Suprapubic skin (tissue), 4 donors: ENCODE measurements at regions not wholly inside any gene's neighbourhood (a gene's known extent, or its start where the extent isn't known, plus 50 kb on each side); places are given as distances from the start of the nearest gene placed in this dataset.

ENCODE experiments used
- DNase-seq, 2 donors: peaks; one replicate each; pipeline ENCODE4 v3.0.0-alpha.2; 2019; ENCODE audit warnings: low spot score in 2 of 2
- H3K27ac ChIP-seq: fragments of 200-600 bp; sonication (generic); one replicate; pipeline ENCODE4 v1.5.1; 2019
- H3K27me3 ChIP-seq: fragments of 200-600 bp; sonication (generic); one replicate; pipeline ENCODE4 v1.5.1; 2019
- H3K36me3 ChIP-seq: fragments of 200-600 bp; sonication (generic); one replicate; pipeline ENCODE4 v1.5.1; 2019
- H3K4me1 ChIP-seq: fragments of 200-600 bp; sonication (generic); one replicate; pipeline ENCODE4 v1.5.1; 2019
- H3K4me3 ChIP-seq: fragments of 200-600 bp; sonication (generic); one replicate; pipeline ENCODE4 v1.5.1; 2019; ENCODE audit warnings: mild to moderate bottlenecking
- H3K9me3 ChIP-seq: fragments of 200-600 bp; sonication (generic); one replicate; pipeline ENCODE4 v1.5.1; 2019
- CTCF ChIP-seq, 2 donors: fragments of 200-600 bp in 1 of 2; fragments of 450-650 bp in 1 of 2; sonication (generic) in 1 of 2; IDR thresholded peaks; one replicate each; pipeline ENCODE4 v1.5.1; 2016 to 2019; ENCODE audit warnings: antibody characterized with exemption in 2 of 2, mild to moderate bottlenecking in 1 of 2, moderate library complexity in 1 of 2
- EP300 ChIP-seq: sonication (generic); formaldehyde crosslinking; IDR thresholded peaks from one replicate; pipeline ENCODE4 v1.6.1; 2017; ENCODE audit warnings: antibody characterized with exemption
- POLR2A ChIP-seq, 2 donors: fragments of 450-650 bp; IDR thresholded peaks; one replicate each; pipeline ENCODE4 v1.6.1; 2017; ENCODE audit warnings: antibody characterized with exemption in 2 of 2, mild to moderate bottlenecking in 2 of 2, moderate library complexity in 2 of 2
- POLR2AphosphoS5 ChIP-seq, 3 donors: sonication (generic); formaldehyde crosslinking; IDR thresholded peaks; one replicate each; pipeline ENCODE4 v1.6.1; 2017; ENCODE audit warnings: antibody characterized with exemption in 3 of 3
- WGBS: methylation state at CpG from one replicate; pipeline ENCODE4 v1.1.5; 2018; 5-methylcytosine and 5-hydroxymethylcytosine counted together

DNA sequence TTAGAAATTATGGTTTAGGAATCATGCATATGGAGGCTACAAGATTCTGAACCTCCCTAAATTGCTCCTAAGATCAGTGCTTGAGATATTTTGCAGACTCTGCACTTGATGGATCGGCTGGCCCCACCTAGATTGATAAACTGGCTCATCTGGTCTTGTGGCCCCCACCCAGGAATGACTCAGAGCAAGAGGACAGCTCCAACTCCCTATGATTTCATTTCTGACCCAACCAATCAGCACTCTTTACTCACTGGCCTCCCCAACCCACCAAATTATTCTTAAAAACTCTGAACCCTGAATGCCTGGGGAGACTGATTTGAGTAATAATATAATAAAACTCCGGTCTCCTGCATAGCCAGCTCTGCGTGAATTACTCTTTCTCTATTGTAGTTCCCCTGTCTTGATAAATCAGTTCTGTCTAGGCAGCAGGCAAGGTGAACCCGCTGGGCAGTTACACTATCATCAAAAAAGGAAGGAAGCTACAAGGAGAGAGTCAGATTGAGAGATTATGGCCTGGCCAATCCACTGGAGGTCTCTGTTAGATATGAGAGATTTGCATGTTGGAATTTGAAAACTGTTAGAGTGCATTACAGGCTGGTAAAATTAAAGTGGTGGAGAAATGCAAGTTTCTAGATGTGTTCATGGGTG is 245.8 kb downstream of the CSNK2A3 start:
- 58% methylated on average over 4 of the region's 4 CpGs for WGBS
- H3K4me3 ChIP-seq: no peak overlapping the region
- H3K4me1 ChIP-seq: peaks cover 6% of the 10 kb centered on the region
- TF ChIP-seq EP300 (no peak), POLR2AphosphoS5 (IDR thresholded peaks at IDR 0.05) (no peak), POLR2A (IDR thresholded peaks at IDR 0.05) (no peak)
- no peaks in the 10 kb centered on the region for H3K36me3 ChIP-seq
- DNase-seq: no peak
- H3K9me3 ChIP-seq: no peaks in the 10 kb centered on the region
- no peak overlapping the region for H3K27ac ChIP-seq
- H3K27me3 ChIP-seq: no peaks in the 10 kb centered on the region

DNA sequence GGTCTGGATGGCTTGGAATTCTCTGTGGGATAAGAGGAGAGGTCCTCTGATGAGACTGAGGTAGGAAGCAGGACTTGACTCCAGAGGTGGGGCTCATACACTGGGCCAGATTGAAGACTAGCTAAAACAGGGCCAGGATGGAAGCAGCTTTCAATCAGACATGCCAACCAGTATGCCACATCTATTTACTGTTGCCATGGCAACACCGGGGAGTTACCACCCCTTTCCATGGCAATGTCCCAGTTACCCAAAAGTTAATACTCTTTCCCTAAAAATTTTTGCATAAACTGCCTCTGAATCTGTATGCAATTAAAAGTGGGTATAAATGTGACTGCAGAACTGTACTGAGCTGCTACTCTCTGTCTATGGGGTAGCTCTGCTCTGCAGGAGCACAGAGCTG is 247.5 kb upstream of the ZBED5 start:
- H3K9me3 ChIP-seq: no peaks in the 10 kb centered on the region
- no peaks in the 10 kb centered on the region for H3K36me3 ChIP-seq
- H3K27ac ChIP-seq: no peak overlapping the region
- 73% methylated on average over 1 of the region's 1 CpG for WGBS
- H3K4me3 ChIP-seq: no peak overlapping the region
- H3K4me1 ChIP-seq: peaks cover 6% of the 10 kb centered on the region
- no peaks in the 10 kb centered on the region for H3K27me3 ChIP-seq
- TF ChIP-seq CTCF (IDR thresholded peaks at IDR 0.05): no peak
- TF ChIP-seq POLR2A (IDR thresholded peaks at IDR 0.05): no peak
- TF ChIP-seq EP300: no peak
- TF ChIP-seq POLR2AphosphoS5 (IDR thresholded peaks at IDR 0.05): no peak
- DNase-seq: no peak

DNA sequence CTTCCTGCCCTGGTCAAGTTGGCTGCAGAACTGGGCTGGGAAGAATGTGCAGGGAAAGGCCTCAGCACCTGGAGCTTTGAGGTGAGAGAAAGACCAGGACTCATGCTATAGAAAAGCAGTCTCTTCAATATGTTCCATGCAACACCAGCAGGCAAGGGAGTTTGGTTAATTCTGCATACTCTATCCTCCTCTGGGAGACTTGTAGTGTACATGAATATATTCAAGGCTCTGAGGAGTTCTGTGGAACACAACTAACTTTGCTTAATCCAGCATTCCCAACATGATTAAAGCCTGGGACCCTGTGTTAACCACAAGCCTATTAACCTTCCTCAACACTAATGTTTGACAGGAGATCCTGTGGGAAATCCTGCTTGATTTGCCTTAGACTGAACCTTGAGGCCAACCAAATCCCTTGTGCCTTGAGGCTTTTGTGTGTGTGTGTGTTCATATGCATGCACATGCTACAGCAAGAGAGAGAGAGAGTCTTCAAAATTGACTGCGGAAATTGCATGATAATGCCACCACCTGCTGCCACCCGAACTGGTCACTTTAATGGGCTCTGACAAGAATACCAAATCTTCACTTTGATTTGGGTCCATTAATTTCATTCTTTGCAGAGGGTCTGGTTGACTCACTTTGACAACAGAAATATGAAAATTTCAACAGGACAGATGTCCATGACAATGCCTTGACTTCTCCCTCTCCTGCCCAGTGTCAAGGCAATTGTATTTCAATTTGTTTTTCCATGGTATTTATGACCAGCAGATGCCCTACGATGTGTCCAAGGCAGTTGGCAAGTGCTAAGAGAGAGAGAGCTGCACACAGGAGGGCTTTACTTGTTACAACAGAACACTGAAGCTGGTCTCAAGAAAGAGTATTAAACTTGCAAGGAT is 238.2 kb upstream of the ZBED5 start:
- DNase-seq: no peak
- H3K4me1 ChIP-seq: no peaks in the 10 kb centered on the region
- WGBS: 92% methylated on average over 3 of the region's 3 CpGs
- H3K9me3 ChIP-seq: no peaks in the 10 kb centered on the region
- no peak overlapping the region for H3K27ac ChIP-seq
- H3K4me3 ChIP-seq: no peak overlapping the region
- no peaks in the 10 kb centered on the region for H3K36me3 ChIP-seq
- no peak for TF ChIP-seq CTCF (IDR thresholded peaks at IDR 0.05)
- no peak for TF ChIP-seq POLR2A (IDR thresholded peaks at IDR 0.05)
- no peak for TF ChIP-seq POLR2AphosphoS5 (IDR thresholded peaks at IDR 0.05)
- no peak for TF ChIP-seq EP300
- no peaks in the 10 kb centered on the region for H3K27me3 ChIP-seq

- DNase-seq: no peak
- 90% methylated on average over 1 of the region's 1 CpG for WGBS
- TF ChIP-seq POLR2AphosphoS5 (IDR thresholded peaks at IDR 0.05): no peak
- TF ChIP-seq POLR2A (IDR thresholded peaks at IDR 0.05): no peak
- TF ChIP-seq EP300: no peak
- TF ChIP-seq CTCF (IDR thresholded peaks at IDR 0.05): no peak
These were observed 232.6 kb upstream of the ZBED5 start for GRCh38 chr11:11090495-11090894.

DNA sequence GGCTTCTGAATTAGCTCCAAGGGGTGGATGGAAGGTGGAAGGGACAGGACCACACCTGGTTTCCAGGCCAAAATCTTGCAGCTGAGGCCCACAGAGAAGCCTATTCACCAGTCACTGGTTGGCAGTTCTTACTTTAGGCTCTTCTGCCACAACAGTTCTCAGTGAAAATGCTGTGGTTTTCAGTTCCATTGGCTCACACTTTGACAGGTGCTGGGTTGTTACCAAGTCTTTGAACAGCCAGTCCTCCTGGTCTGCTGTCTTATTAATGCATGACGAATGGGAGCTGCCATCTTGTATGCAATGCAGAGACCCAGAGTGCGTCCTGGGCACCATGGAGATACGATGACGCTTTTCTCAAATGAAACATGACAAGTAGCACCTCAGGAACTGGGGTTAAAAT is 232.0 kb upstream of the ZBED5 start:
- Histone ChIP-seq H3K27ac (no peak overlapping the region), H3K27me3 (no peaks in the 10 kb centered on the region), H3K4me1 (no peaks in the 10 kb centered on the region), H3K9me3 (no peaks in the 10 kb centered on the region), H3K4me3 (no peak overlapping the region), H3K36me3 (no peaks in the 10 kb centered on the region)
- TF ChIP-seq CTCF (IDR thresholded peaks at IDR 0.05): no peak
- no peak for TF ChIP-seq POLR2AphosphoS5 (IDR thresholded peaks at IDR 0.05)
- no peak for TF ChIP-seq EP300
- no peak for TF ChIP-seq POLR2A (IDR thresholded peaks at IDR 0.05)
- 99% methylated on average over 4 of the region's 4 CpGs for WGBS
- no peak for DNase-seq

More at GRCh38 chr11:11090495-11090894, 232.6 kb upstream of the ZBED5 start:
- Histone ChIP-seq H3K36me3 (no peaks in the 10 kb centered on the region), H3K27ac (no peak overlapping the region), H3K9me3 (no peaks in the 10 kb centered on the region), H3K4me3 (no peak overlapping the region), H3K27me3 (no peaks in the 10 kb centered on the region), H3K4me1 (no peaks in the 10 kb centered on the region)
